Transverse colon (tissue), 4 donors: ENCODE measurements at regions not wholly inside any gene's neighbourhood (a gene's known extent, or its start where the extent isn't known, plus 50 kb on each side); places are given as distances from the start of the nearest gene placed in this dataset.

Source experiments
- CTCF ChIP-seq, 5 experiments: fragments of 200-600 bp in 3 of 5; fragments of 450-650 bp in 2 of 5; sonication (generic) in 3 of 5; IDR thresholded peaks; 1 replicate in 2 of 5; 2 replicates in 3 of 5; pipeline ENCODE4 v1.5.1; 2016 to 2017; ENCODE audit warnings: antibody characterized with exemption in 5 of 5, inconsistent platforms in 3 of 5, mild to moderate bottlenecking in 2 of 5, moderate library complexity in 1 of 5
- EP300 ChIP-seq: sonication (generic); formaldehyde crosslinking; IDR thresholded peaks from one replicate; pipeline ENCODE4 v1.6.1; 2017; ENCODE audit warnings: antibody characterized with exemption, low read depth
- POLR2A ChIP-seq: fragments of 450-650 bp; IDR thresholded peaks from one replicate; pipeline ENCODE4 v1.6.1; 2016; ENCODE audit warnings: antibody characterized with exemption, mild to moderate bottlenecking, moderate library complexity
- POLR2AphosphoS5 ChIP-seq, 3 donors: sonication (generic); formaldehyde crosslinking; IDR thresholded peaks; one replicate each; pipeline ENCODE4 v1.6.1; 2016; ENCODE audit warnings: antibody characterized with exemption in 3 of 3

DNA sequence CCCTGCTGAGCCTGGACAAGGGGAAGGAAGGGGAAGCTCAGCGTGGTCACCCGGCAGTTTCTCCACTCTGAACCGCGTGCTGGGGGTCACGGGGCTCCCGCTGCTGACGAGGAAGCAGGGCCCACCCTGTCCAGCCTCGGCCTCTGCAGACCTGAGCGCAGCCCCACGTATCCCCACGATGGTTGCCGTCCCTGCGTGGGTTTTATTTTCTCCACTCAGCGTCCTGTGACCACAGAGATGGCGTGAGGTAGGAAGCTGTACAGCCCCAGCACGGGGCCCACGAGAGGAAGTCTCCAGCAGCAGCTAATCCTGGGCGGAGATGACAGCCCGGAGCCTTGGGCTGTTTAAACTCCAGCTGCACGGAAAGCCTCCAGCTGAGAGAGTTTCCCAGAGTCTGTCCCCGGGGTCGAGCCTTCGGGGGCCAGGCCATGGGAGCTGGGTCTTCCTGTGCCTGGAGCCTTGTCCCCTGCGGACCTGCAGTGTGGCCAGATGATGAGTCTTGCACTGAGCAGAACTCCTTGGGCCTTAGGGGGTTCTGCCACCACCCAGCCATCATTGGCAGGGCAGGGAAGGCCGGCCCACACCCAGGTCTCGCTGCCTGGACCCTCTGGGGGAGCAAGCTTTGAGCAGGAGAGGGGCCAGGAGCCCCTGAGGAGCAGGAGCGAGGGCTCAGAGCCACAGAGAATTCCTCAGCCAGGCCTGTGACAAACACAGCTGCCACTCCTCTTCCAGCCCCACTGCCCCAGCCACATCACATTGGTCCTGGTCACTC, 72.8 kb upstream of the FAM20C start:
- no peak for TF ChIP-seq CTCF (IDR thresholded peaks at IDR 0.05)
- TF ChIP-seq POLR2A, result no peak
- no peak for TF ChIP-seq POLR2AphosphoS5 (IDR thresholded peaks at IDR 0.05)
- no peak for TF ChIP-seq EP300
